GM12892 (cell line): ENCODE measurements at regions not wholly inside any gene's neighbourhood (a gene's known extent, or its start where the extent isn't known, plus 50 kb on each side); places are given as distances from the start of the nearest gene placed in this dataset.

Experiments
- POLR2A ChIP-seq: IDR thresholded peaks from 2 replicates; pipeline ENCODE4 v1.6.1; 2011; ENCODE audit warnings: low read depth, low read length, control low read depth
- TAF1 ChIP-seq: IDR thresholded peaks from 2 replicates; pipeline ENCODE4 v1.6.1; 2011; ENCODE audit warnings: low read depth, mild to moderate bottlenecking, control low read depth, low read length, borderline replicate concordance

DNA sequence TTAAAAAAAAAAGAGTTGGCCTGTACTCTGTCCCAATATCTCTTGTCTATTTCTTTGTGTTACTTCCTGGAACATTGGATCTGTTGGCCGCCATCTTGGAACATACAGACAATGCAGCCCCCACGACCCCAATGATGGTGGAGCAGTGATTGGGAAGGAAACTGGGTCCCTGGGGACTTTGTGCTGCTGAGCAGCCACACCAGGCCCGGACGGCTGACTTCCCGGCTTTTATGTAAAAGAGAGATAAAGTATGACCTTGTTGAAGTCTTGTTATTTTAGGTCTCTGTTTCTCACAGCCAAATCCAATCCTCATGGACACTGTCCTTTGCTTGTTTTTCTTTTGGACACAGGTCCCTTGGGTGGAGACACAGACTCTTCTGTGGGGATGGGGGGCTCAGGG is 204.5 kb downstream of the SALL1 start:
- TF ChIP-seq POLR2A (no peak), TAF1 (no peak)
